Subcutaneous abdominal adipose tissue (tissue), 5 donors: ENCODE measurements at regions not wholly inside any gene's neighbourhood (a gene's known extent, or its start where the extent isn't known, plus 50 kb on each side); places are given as distances from the start of the nearest gene placed in this dataset.

Experiments
- H3K27ac ChIP-seq: one replicate; pipeline ENCODE4 v1.7.0; 2013; ENCODE audit warnings: low read depth, mild to moderate bottlenecking, inconsistent platforms, low read length, moderate library complexity
- H3K27me3 ChIP-seq, 5 donors: one replicate each; pipeline ENCODE4 v1.7.0; 2013; ENCODE audit warnings: low read length in 5 of 5, inconsistent platforms in 1 of 5; ENCODE audit not compliant: control insufficient read depth in 5 of 5, insufficient read depth in 4 of 5
- H3K36me3 ChIP-seq, 5 donors: one replicate each; pipeline ENCODE4 v1.7.0; 2013; ENCODE audit warnings: low read length in 5 of 5; ENCODE audit not compliant: control insufficient read depth in 5 of 5, insufficient read depth in 5 of 5
- H3K4me1 ChIP-seq, 5 donors: one replicate each; pipeline ENCODE4 v1.7.0; 2013; ENCODE audit warnings: low read length in 5 of 5, mild to moderate bottlenecking in 3 of 5, moderate library complexity in 1 of 5; ENCODE audit not compliant: control insufficient read depth in 5 of 5, insufficient read depth in 5 of 5
- H3K4me3 ChIP-seq, 5 donors: one replicate each; pipeline ENCODE4 v1.7.0; 2013; ENCODE audit warnings: low read length in 5 of 5, low read depth in 1 of 5
- H3K9ac ChIP-seq, 5 donors: one replicate each; pipeline ENCODE4 v1.7.0; 2013; ENCODE audit warnings: low read length in 5 of 5, mild to moderate bottlenecking in 4 of 5, moderate library complexity in 3 of 5
- H3K9me3 ChIP-seq, 5 donors: one replicate each; pipeline ENCODE4 v1.7.0; 2013; ENCODE audit warnings: low read length in 5 of 5; ENCODE audit not compliant: control insufficient read depth in 5 of 5
- donor health status: healthy.
- donor health status: healthy.
- donor health status: healthy.
- donor health status: healthy.
- donor health status: healthy.

DNA sequence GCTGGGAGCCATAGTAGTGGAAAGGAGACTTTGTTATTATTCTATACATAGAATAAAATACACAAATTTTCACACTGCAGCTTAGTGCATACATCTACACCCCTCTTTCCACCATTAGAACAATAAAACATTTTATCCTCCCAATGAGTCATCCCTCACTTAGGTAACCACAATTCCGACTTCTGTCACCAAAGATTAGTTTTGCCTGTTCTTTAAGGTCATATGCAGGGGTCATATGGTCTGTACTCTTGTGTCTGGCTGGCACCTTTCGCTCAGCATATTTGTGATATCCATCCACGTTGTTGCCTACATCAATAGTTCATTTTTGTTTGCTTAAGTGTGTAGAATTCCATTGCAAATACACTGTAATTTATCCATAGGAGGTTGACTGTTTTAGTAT, 399.4 kb downstream of the SHQ1 start:
- Histone ChIP-seq H3K4me3 (no peak overlapping the region), H3K27me3 (peaks cover 0 to 5% (median 0%) of the 10 kb centered on the region in 5 donors), H3K4me1 (peaks cover 0 to 29% (median 26%) of the 10 kb centered on the region in 5 donors), H3K9me3 (peaks cover 0 to 4% (median 0%) of the 10 kb centered on the region in 5 donors), H3K9ac (no peak overlapping the region), H3K36me3 (no peaks in the 10 kb centered on the region), H3K27ac (no peak overlapping the region)

- H3K4me1 ChIP-seq, result peaks cover 0 to 29% (median 26%) of the 10 kb centered on the region in 5 donors
- no peaks in the 10 kb centered on the region for H3K36me3 ChIP-seq
- H3K4me3 ChIP-seq, result no peak overlapping the region
- no peak overlapping the region for H3K27ac ChIP-seq
- H3K9ac ChIP-seq, result no peak overlapping the region
- H3K27me3 ChIP-seq, result peaks cover 0 to 5% (median 0%) of the 10 kb centered on the region in 5 donors
- peaks cover 0 to 4% (median 0%) of the 10 kb centered on the region in 5 donors for H3K9me3 ChIP-seq
Observed at GRCh38 chr3:72448375-72448823, 399.8 kb downstream of the SHQ1 start.

DNA sequence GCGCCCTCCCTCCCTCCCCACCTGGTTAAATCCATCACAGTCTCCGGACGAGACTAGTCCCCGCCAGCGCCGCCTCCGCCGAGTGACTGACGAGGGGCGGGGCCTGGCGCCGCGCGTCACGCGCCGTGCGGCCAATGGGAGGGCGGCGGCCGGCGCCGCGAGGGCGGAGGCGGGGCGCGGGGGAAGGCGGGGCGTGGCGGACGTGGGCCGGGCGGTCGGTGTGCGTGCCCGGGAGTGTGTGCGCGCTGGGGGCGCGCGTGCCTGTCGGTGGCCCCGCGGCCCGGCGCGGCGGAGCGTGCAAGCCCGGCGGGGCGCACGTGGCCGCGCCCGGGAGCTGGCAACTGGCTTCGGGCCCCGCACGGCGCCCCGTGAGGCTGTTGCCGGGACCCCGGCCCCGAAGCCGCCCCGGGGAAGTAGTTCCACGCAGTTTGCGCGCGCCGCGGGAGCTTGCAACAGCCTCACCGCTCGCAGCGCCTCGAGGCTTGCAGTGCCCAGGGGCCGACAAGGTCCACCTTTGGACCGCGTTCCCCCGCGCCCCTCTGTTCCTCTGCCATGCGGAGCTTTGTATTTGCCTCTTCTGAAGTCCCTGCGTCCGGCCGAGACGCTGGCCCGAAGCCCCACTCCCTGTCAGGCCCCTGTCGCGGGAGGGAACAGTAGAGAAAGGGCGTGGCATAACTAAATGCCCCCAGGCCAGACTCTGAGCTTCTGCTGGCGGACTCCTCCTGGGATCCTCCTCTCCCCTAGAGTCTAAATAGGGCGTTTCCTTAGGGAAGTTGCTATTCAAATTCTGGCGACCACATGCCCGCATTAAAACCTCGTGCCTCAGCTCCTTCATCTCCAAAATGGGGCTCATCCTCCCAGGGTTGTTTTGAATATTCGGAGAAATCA, 400.9 kb downstream of the SHQ1 start:
- Histone ChIP-seq H3K9ac (no peak overlapping the region), H3K4me1 (peaks cover 0 to 29% (median 26%) of the 10 kb centered on the region in 5 donors), H3K27ac (peak overlapping the region; percentile 80), H3K9me3 (peaks cover 0 to 4% (median 0%) of the 10 kb centered on the region in 5 donors), H3K27me3 (peaks cover 0 to 2% (median 0%) of the 10 kb centered on the region in 5 donors), H3K36me3 (no peaks in the 10 kb centered on the region), H3K4me3 (peak overlapping the region in 4 of 5 donors; percentile 91 to 98 (median 94))

- Histone ChIP-seq H3K27me3 (peaks cover 0 to under 1% (median 0%) of the 10 kb centered on the region in 5 donors), H3K27ac (peak within 1 kb of the TSS; percentile 80), H3K36me3 (no peaks in the 10 kb centered on the region), H3K4me1 (peaks cover 0 to 29% (median 26%) of the 10 kb centered on the region in 5 donors), H3K4me3 (peak within 1 kb of the TSS; percentile 91 to 98 (median 96)), H3K9ac (peak within 1 kb of the TSS; percentile 74 to 95 (median 92)), H3K9me3 (peaks cover 0 to 4% (median 0%) of the 10 kb centered on the region in 5 donors)
Observed at GRCh38 chr3:72446218-72447058, 401.8 kb downstream of the SHQ1 start, which contains the start of gene RYBP. TSS of gene RYBP (minus strand) at chr3:72446621.

GRCh38 chr3:72445827-72446217, 402.4 kb downstream of the SHQ1 start:
- H3K9me3 ChIP-seq, result peaks cover 0 to 4% (median 0%) of the 10 kb centered on the region in 5 donors
- no peaks in the 10 kb centered on the region for H3K27me3 ChIP-seq
- peaks cover 0 to 29% (median 26%) of the 10 kb centered on the region in 5 donors for H3K4me1 ChIP-seq
- no peaks in the 10 kb centered on the region for H3K36me3 ChIP-seq
- H3K4me3 ChIP-seq, result peak overlapping the region; percentile 91 to 98 (median 96)
- peak overlapping the region; percentile 74 to 95 (median 92) for H3K9ac ChIP-seq
- H3K27ac ChIP-seq, result peak overlapping the region; percentile 80

GRCh38 chr3:72444656-72445223, 403.5 kb downstream of the SHQ1 start:
- Histone ChIP-seq H3K27me3 (no peaks in the 10 kb centered on the region), H3K36me3 (peaks cover 0 to 3% (median 3%) of the 10 kb centered on the region in 5 donors), H3K4me3 (peak overlapping the region in 1 of 5 donors; percentile 96), H3K27ac (no peak overlapping the region), H3K9ac (no peak overlapping the region), H3K4me1 (peaks cover 0 to 36% (median 26%) of the 10 kb centered on the region in 5 donors), H3K9me3 (peaks cover 0 to 4% (median 0%) of the 10 kb centered on the region in 5 donors)

- Histone ChIP-seq H3K27me3 (no peaks in the 10 kb centered on the region), H3K36me3 (peaks cover 4 to 12% (median 7%) of the 10 kb centered on the region in 5 donors), H3K9me3 (peaks cover 0 to 4% (median 0%) of the 10 kb centered on the region in 5 donors), H3K9ac (no peak overlapping the region), H3K27ac (no peak overlapping the region), H3K4me3 (no peak overlapping the region), H3K4me1 (peaks cover 0 to 38% (median 27%) of the 10 kb centered on the region in 5 donors)
Observed at GRCh38 chr3:72442759-72443158, 405.5 kb downstream of the SHQ1 start.

DNA sequence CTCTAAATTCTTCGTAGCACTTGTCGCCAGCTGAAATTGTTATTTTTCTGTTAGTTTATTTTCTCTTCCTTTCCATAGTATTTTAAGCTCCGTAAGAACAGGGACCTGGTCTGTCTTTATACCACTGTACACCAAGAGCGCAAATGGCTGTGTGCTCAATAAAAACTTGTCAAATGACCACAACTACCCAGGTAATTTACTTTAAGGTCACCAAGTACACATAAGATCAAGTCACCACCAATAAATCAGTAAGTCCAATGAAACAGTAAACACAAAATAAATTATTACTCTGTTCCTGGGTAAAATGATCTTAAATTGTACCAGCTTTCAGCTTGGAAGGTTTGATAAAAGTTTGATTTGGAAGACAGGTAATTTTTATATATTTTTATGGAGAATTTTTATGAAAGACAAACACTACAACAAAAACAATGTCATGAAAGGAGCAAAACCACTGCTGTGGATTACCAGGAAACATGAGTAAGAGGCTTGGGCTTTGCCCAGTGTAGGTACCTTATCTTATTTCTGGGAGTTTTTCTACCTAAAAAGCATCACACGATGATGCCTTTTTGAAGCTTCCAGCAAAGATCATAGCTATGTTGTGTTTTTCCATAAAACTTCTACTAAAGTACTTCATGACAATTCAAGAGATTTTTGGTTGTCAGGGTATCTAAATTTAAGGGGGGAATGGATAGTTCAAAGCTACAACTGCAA, 406.8 kb downstream of the SHQ1 start:
- H3K36me3 ChIP-seq, result peaks cover 6 to 12% (median 7%) of the 10 kb centered on the region in 5 donors
- H3K27me3 ChIP-seq, result no peaks in the 10 kb centered on the region
- H3K27ac ChIP-seq, result no peak overlapping the region
- peaks cover 0 to 34% (median 26%) of the 10 kb centered on the region in 5 donors for H3K4me1 ChIP-seq
- H3K9me3 ChIP-seq, result no peaks in the 10 kb centered on the region
- H3K9ac ChIP-seq, result no peak overlapping the region
- H3K4me3 ChIP-seq, result no peak overlapping the region

DNA sequence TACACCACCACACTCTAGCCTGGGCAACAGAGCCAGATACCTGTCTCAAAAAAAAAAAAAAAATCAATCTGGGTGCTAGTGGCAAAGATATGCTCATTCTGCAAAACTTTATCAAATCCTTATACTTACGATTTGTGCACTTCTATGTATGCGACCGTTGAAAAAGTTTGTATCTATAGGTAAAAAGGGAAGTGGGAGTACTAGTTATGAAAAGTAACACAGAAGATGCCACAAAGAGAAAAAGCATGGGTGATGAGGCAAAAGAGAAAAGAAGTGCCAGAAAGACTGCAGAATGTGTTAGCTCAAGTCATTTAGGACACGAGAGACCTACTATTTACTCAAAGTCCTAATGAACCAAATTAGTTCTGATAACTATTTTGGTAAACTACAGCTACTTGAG, 407.8 kb downstream of the SHQ1 start:
- H3K4me1 ChIP-seq, result peaks cover 0 to 26% (median 16%) of the 10 kb centered on the region in 5 donors
- no peaks in the 10 kb centered on the region for H3K9me3 ChIP-seq
- peaks cover 6 to 12% (median 7%) of the 10 kb centered on the region in 5 donors for H3K36me3 ChIP-seq
- H3K27ac ChIP-seq, result no peak overlapping the region
- H3K27me3 ChIP-seq, result no peaks in the 10 kb centered on the region
- H3K4me3 ChIP-seq, result no peak overlapping the region
- no peak overlapping the region for H3K9ac ChIP-seq
